OCI-LY3 (cell line): ENCODE measurements at regions not wholly inside any gene's neighbourhood (a gene's known extent, or its start where the extent isn't known, plus 50 kb on each side); places are given as distances from the start of the nearest gene placed in this dataset.

ENCODE experiments used
- CTCF ChIP-seq: fragments of 200-600, 300-600 bp; sonication (generic); IDR thresholded peaks from 2 replicates; pipeline ENCODE4 v1.5.1; 2014; ENCODE audit warnings: antibody characterized with exemption, low read length, low read depth
- EZH2phosphoT487 ChIP-seq: fragments of 200-600 bp; shearing (Covaris generic); IDR thresholded peaks from 2 replicates; pipeline ENCODE4 v1.6.1; 2018; ENCODE audit warnings: antibody characterized with exemption, mixed run types, low read depth

GRCh38 chr10:4549139-4549653 lies 276.8 kb upstream of the AKR1E2 start:
- TF ChIP-seq CTCF (no peak), EZH2phosphoT487 (no peak)
